ENCODE measurements at regions not wholly inside any gene's neighbourhood (a gene's known extent, or its start where the extent isn't known, plus 50 kb on each side); places are given as distances from the start of the nearest gene placed in this dataset.
"Not testable (repeated sequence)": the region's sequence is repeated elsewhere in the genome, so short reads cannot be mapped to it uniquely, and the experiment has no call there.

- Histone ChIP-seq H3K36me3 (no peaks in the 10 kb centered on the region), H3K4me3 (no peak overlapping the region), H3K9ac (ENCODE audit: low read depth in 2 of 2, low read length in 2 of 2) (no peak overlapping the region), H3K9me3 (no peaks in the 10 kb centered on the region), H3K4me1 (no peaks in the 10 kb centered on the region), H3K27ac (no peak overlapping the region), H3K27me3 (no peaks in the 10 kb centered on the region)
- TF ChIP-seq CTCF (IDR thresholded peaks at IDR 0.05), result no peak
- intact Hi-C loops (cut with DNase I), result no loop called here
- DNase-seq, result no peak
Measured at GRCh38 chr19:27955485-27956480, 1257.2 kb downstream of the UQCRFS1 start.

GRCh38 chr19:27942607-27943006 is 1270.3 kb downstream of the UQCRFS1 start:
- DNase-seq; H3K9ac ChIP-seq (ENCODE audit: low read depth in 2 of 2, low read length in 2 of 2); H3K27me3 ChIP-seq; H3K36me3 ChIP-seq; H3K9me3 ChIP-seq; H3K4me1 ChIP-seq; H3K4me3 ChIP-seq; H3K27ac ChIP-seq; intact Hi-C loops (cut with DNase I): not testable (repeated sequence)

- Histone ChIP-seq H3K27ac (no peak overlapping the region), H3K9ac (ENCODE audit: low read depth in 2 of 2, low read length in 2 of 2) (no peak overlapping the region), H3K4me1 (no peaks in the 10 kb centered on the region), H3K9me3 (no peaks in the 10 kb centered on the region), H3K27me3 (no peaks in the 10 kb centered on the region), H3K4me3 (no peak overlapping the region), H3K36me3 (no peaks in the 10 kb centered on the region)
- no peak for TF ChIP-seq CTCF (IDR thresholded peaks at IDR 0.05)
- intact Hi-C loops (cut with DNase I), result no loop called here
- DNase-seq, result no peak
Measured at GRCh38 chr19:27936139-27936538, 1276.8 kb downstream of the UQCRFS1 start.

GRCh38 chr19:27935669-27936068 is 1277.3 kb downstream of the UQCRFS1 start:
- no peaks in the 10 kb centered on the region for H3K36me3 ChIP-seq
- intact Hi-C loops (cut with DNase I), result no loop called here
- no peaks in the 10 kb centered on the region for H3K27me3 ChIP-seq
- no peak for DNase-seq
- H3K27ac ChIP-seq, result no peak overlapping the region
- no peaks in the 10 kb centered on the region for H3K4me1 ChIP-seq
- no peak for TF ChIP-seq CTCF (IDR thresholded peaks at IDR 0.05)
- H3K9ac ChIP-seq (ENCODE audit: low read depth in 2 of 2, low read length in 2 of 2), result no peak overlapping the region
- H3K9me3 ChIP-seq, result no peaks in the 10 kb centered on the region
- H3K4me3 ChIP-seq, result no peak overlapping the region

- no peaks in the 10 kb centered on the region for H3K36me3 ChIP-seq
- no peak for DNase-seq
- TF ChIP-seq CTCF (IDR thresholded peaks at IDR 0.05), result no peak
- intact Hi-C loops (cut with DNase I), result no loop called here
- no peaks in the 10 kb centered on the region for H3K4me1 ChIP-seq
- no peak overlapping the region for H3K4me3 ChIP-seq
- no peaks in the 10 kb centered on the region for H3K27me3 ChIP-seq
- H3K9ac ChIP-seq (ENCODE audit: low read depth in 2 of 2, low read length in 2 of 2), result no peak overlapping the region
- no peak overlapping the region for H3K27ac ChIP-seq
- no peaks in the 10 kb centered on the region for H3K9me3 ChIP-seq
Measured at GRCh38 chr19:27929399-27929798, 1283.6 kb downstream of the UQCRFS1 start.

GRCh38 chr19:27925202-27925601 is 1287.7 kb downstream of the UQCRFS1 start:
- TF ChIP-seq CTCF (IDR thresholded peaks at IDR 0.05), result no peak
- no peaks in the 10 kb centered on the region for H3K27me3 ChIP-seq
- no peak overlapping the region for H3K9ac ChIP-seq (ENCODE audit: low read depth in 2 of 2, low read length in 2 of 2)
- H3K4me3 ChIP-seq, result no peak overlapping the region
- H3K27ac ChIP-seq, result no peak overlapping the region
- H3K4me1 ChIP-seq, result no peaks in the 10 kb centered on the region
- intact Hi-C loops (cut with DNase I), result no loop called here
- no peaks in the 10 kb centered on the region for H3K36me3 ChIP-seq
- H3K9me3 ChIP-seq, result no peaks in the 10 kb centered on the region
- DNase-seq, result no peak
